Hepatocyte (in vitro differentiated cells): ENCODE measurements at regions not wholly inside any gene's neighbourhood (a gene's known extent, or its start where the extent isn't known, plus 50 kb on each side); places are given as distances from the start of the nearest gene placed in this dataset.

Experiments
- CTCF ChIP-seq: fragments of 200-600 bp; sonication (generic); IDR thresholded peaks from 2 replicates; pipeline ENCODE4 v1.5.1; 2016; ENCODE audit warnings: antibody characterized with exemption, mild to moderate bottlenecking; ENCODE audit not compliant: poor library complexity
- EZH2 ChIP-seq: fragments of 200-600 bp; sonication (generic); IDR thresholded peaks from 2 replicates; pipeline ENCODE4 v1.6.1; 2016; ENCODE audit warnings: antibody characterized with exemption, mild to moderate bottlenecking, borderline replicate concordance

DNA sequence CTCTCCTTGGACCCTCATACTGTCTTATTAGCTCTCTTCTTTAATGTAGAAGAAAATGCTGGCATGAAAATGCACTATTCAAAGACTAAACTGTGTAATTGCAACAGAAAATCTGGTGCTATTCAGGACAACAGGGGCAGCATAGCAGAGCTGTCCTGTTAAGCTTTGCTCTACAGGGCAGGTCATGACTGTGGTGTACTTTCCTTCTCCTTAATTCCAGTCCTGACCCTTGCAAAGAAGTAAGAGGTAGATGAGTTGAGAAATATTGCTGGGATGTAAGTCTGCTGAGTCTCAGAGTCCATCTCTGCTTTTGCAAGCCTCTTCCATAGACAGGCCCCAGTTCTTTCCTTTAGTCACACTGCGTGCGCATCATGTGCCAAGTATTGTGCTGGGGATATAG, 52.6 kb upstream of the STK38L start:
- no peak for TF ChIP-seq CTCF
- no peak for TF ChIP-seq EZH2
